ENCODE measurements at regions not wholly inside any gene's neighbourhood (a gene's known extent, or its start where the extent isn't known, plus 50 kb on each side); places are given as distances from the start of the nearest gene placed in this dataset.

DNA sequence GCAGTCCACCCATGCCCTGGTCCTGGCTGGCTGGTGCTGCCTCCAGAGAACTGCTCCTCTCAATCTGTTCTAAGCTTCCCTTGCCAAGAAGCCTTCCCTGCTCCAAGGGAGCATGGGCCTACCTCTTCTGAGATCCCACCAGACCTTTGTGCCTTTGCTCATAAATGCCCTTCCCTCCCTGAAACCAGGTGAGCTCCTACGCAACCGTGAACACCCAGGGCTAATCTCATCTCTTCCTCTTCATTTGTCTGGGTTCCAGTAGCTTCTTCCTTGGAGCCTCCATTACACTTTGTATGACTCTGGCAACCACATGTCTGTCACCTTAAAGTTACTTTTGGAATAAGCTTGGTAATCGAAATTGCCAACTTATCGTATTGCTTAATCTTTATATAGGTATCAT is 270.6 kb downstream of the PBX3 start:
- H2AFZ ChIP-seq: no peak overlapping the region
- no peak overlapping the region for H3K4me2 ChIP-seq (ENCODE audit: low read length)
- no peaks in the 10 kb centered on the region for H3K9me3 ChIP-seq (ENCODE audit: control insufficient read depth, low read length)
- no peak overlapping the region for H3K4me3 ChIP-seq (ENCODE audit: low read depth, low read length)
- no peaks in the 10 kb centered on the region for H3K36me3 ChIP-seq (ENCODE audit: control insufficient read depth, insufficient read depth, low read length)
- no peaks in the 10 kb centered on the region for H3K79me2 ChIP-seq
- H3K4me1 ChIP-seq: no peaks in the 10 kb centered on the region
- H3K27me3 ChIP-seq (ENCODE audit: control insufficient read depth, insufficient read depth, low read length): no peaks in the 10 kb centered on the region
- TF ChIP-seq, protein P1, sequence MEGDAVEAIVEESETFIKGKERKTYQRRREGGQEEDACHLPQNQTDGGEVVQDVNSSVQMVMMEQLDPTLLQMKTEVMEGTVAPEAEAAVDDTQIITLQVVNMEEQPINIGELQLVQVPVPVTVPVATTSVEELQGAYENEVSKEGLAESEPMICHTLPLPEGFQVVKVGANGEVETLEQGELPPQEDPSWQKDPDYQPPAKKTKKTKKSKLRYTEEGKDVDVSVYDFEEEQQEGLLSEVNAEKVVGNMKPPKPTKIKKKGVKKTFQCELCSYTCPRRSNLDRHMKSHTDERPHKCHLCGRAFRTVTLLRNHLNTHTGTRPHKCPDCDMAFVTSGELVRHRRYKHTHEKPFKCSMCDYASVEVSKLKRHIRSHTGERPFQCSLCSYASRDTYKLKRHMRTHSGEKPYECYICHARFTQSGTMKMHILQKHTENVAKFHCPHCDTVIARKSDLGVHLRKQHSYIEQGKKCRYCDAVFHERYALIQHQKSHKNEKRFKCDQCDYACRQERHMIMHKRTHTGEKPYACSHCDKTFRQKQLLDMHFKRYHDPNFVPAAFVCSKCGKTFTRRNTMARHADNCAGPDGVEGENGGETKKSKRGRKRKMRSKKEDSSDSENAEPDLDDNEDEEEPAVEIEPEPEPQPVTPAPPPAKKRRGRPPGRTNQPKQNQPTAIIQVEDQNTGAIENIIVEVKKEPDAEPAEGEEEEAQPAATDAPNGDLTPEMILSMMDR (IDR thresholded peaks at IDR 0.05): no peak
- no peak overlapping the region for H3K9ac ChIP-seq
- no peak overlapping the region for H3K27ac ChIP-seq

DNA sequence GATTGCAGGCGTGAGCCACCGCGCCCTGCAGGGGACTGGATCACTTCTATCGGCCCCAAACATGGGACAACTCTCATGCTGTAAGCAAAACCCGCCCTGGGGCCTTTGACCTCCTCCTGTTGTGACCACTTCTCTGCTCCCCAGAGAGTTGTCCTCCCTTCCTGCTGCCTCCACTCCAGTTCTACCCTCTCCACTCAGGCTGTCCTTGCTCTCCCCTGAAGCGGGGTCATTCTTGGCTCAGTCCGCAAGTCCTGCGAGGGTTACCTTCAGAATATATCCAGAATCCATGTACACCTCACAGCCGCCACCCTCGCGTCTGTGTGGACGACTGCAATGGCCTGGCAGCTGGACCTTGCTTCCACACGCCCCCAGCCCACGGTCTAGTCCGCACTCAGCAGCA is 273.7 kb downstream of the PBX3 start:
- Histone ChIP-seq H3K4me1 (no peaks in the 10 kb centered on the region), H2AFZ (no peak overlapping the region), H3K4me2 (ENCODE audit: low read length) (no peak overlapping the region), H3K79me2 (no peaks in the 10 kb centered on the region), H3K36me3 (ENCODE audit: control insufficient read depth, insufficient read depth, low read length) (no peaks in the 10 kb centered on the region), H3K27me3 (ENCODE audit: control insufficient read depth, insufficient read depth, low read length) (no peaks in the 10 kb centered on the region), H3K9ac (no peak overlapping the region), H3K4me3 (ENCODE audit: low read depth, low read length) (no peak overlapping the region), H3K27ac (no peak overlapping the region), H3K9me3 (ENCODE audit: control insufficient read depth, low read length) (no peaks in the 10 kb centered on the region)
- TF ChIP-seq, protein P1 (IDR thresholded peaks at IDR 0.05): no peak

DNA sequence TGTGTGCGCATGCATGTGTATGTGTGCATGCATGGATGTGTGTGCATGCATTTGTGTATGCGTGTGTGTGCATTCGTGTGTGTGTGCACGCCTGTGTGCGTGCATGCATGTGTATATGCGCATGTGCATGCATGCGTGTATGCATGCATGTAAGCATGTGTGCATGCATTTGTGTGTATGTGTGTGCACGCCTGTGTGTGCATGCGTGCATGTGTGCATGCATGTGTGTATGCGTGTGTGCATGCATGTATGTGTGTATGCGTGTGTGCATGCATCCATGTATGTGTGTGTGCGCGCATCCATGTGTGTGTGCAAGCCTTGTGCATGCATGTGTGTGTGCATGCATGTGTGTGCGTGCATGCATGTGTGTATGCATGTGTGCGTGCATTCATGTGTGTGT is 276.8 kb downstream of the PBX3 start:
- H3K27ac ChIP-seq: no peak overlapping the region
- no peak overlapping the region for H3K9ac ChIP-seq
- no peak overlapping the region for H2AFZ ChIP-seq
- H3K27me3 ChIP-seq (ENCODE audit: control insufficient read depth, insufficient read depth, low read length): no peaks in the 10 kb centered on the region
- H3K36me3 ChIP-seq (ENCODE audit: control insufficient read depth, insufficient read depth, low read length): no peaks in the 10 kb centered on the region
- H3K79me2 ChIP-seq: no peaks in the 10 kb centered on the region
- no peaks in the 10 kb centered on the region for H3K4me1 ChIP-seq
- H3K4me3 ChIP-seq (ENCODE audit: low read depth, low read length): no peak overlapping the region
- no peaks in the 10 kb centered on the region for H3K9me3 ChIP-seq (ENCODE audit: control insufficient read depth, low read length)
- TF ChIP-seq, protein P1 (IDR thresholded peaks at IDR 0.05): no peak
- H3K4me2 ChIP-seq (ENCODE audit: low read length): no peak overlapping the region

DNA sequence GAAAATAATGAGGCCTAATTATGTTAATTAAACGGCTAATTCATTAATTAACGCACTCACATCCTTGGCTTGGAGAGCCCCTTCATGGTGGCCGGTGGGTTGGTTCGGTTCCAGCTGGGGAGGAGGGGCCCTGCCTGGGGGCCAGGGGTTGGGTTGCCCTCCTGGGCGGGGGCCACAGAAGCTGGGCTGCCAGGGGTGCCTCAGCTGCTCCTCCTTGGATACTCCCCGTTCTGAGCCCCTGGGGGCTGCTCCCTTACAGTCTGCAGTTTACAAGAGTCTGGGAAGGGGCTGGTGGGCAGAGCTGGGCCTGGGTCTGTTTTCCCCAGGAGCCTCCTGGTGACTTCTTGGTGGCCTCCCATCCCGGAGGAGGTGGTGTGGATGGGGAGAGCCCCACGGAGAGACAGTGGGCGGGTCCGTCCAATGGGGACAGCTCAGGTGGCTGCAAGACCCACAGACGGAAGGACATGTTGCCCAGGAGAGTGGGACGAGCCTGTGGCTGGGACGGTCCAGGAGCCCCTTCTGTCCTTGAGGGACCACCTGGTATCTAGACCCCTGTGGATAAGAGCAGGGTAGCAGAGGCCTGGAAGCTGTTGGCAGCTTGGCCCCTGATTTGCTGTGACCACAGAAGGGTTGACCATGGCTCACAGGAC is 277.5 kb downstream of the PBX3 start:
- TF ChIP-seq, protein P1 (IDR thresholded peaks at IDR 0.05): no peak
- Histone ChIP-seq H3K9me3 (ENCODE audit: control insufficient read depth, low read length) (no peaks in the 10 kb centered on the region), H3K4me1 (no peaks in the 10 kb centered on the region), H2AFZ (no peak overlapping the region), H3K4me3 (ENCODE audit: low read depth, low read length) (no peak overlapping the region), H3K79me2 (no peaks in the 10 kb centered on the region), H3K27ac (no peak overlapping the region), H3K36me3 (ENCODE audit: control insufficient read depth, insufficient read depth, low read length) (no peaks in the 10 kb centered on the region), H3K4me2 (ENCODE audit: low read length) (no peak overlapping the region), H3K9ac (no peak overlapping the region), H3K27me3 (ENCODE audit: control insufficient read depth, insufficient read depth, low read length) (no peaks in the 10 kb centered on the region)

DNA sequence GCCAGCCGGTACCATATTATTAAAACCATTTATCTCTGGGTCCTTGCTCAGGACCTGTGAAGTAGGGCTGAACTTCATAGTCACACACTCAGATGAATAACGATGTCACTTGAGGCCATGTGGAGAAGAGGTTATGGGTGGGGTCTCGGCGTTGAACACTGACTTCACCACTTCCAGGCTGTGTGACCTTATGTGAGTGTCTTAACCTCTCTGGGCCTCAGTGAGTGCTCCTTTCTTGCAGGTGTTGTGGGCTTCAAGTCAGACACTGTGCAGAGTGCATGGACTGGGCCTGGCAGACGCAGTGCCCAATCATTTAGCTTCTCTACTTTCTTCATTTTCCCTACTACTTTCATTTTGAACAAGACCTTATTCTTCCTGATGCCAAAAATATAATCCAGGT is 278.8 kb downstream of the PBX3 start:
- Histone ChIP-seq H3K9ac (no peak overlapping the region), H2AFZ (no peak overlapping the region), H3K27ac (no peak overlapping the region), H3K36me3 (ENCODE audit: control insufficient read depth, insufficient read depth, low read length) (no peaks in the 10 kb centered on the region), H3K4me3 (ENCODE audit: low read depth, low read length) (no peak overlapping the region), H3K4me1 (no peaks in the 10 kb centered on the region), H3K27me3 (ENCODE audit: control insufficient read depth, insufficient read depth, low read length) (no peaks in the 10 kb centered on the region), H3K9me3 (ENCODE audit: control insufficient read depth, low read length) (no peaks in the 10 kb centered on the region), H3K4me2 (ENCODE audit: low read length) (no peak overlapping the region), H3K79me2 (no peaks in the 10 kb centered on the region)
- TF ChIP-seq, protein P1 (IDR thresholded peaks at IDR 0.05): no peak
